Gastroesophageal sphincter (tissue), 3 donors: ENCODE measurements at regions not wholly inside any gene's neighbourhood (a gene's known extent, or its start where the extent isn't known, plus 50 kb on each side); places are given as distances from the start of the nearest gene placed in this dataset.

Source experiments
- CTCF ChIP-seq, 4 experiments: fragments of 200-600 bp in 2 of 4; fragments of 450-650 bp in 2 of 4; sonication (generic) in 1 of 4; IDR thresholded peaks; one replicate each; pipeline ENCODE4 v1.5.1; 2017 to 2019; ENCODE audit warnings: antibody characterized with exemption in 4 of 4, mild to moderate bottlenecking in 2 of 4, moderate library complexity in 2 of 4
- EP300 ChIP-seq: sonication (generic); formaldehyde crosslinking; IDR thresholded peaks from one replicate; pipeline ENCODE4 v1.6.1; 2017; ENCODE audit warnings: antibody characterized with exemption, mild to moderate bottlenecking
- POLR2A ChIP-seq, 2 donors: fragments of 450-650 bp; IDR thresholded peaks; one replicate each; pipeline ENCODE4 v1.6.1; 2017; ENCODE audit warnings: antibody characterized with exemption in 2 of 2, mild to moderate bottlenecking in 2 of 2, moderate library complexity in 1 of 2

GRCh38 chr6:167695831-167696230, 130.9 kb upstream of the AFDN start:
- TF ChIP-seq CTCF (IDR thresholded peaks at IDR 0.05): no peak
- TF ChIP-seq EP300: no peak
- no peak for TF ChIP-seq POLR2A (IDR thresholded peaks at IDR 0.05)
